Activated CD8-positive, alpha-beta memory T cell treated with anti-CD3 and anti-CD28 coated beads for 36 hours (primary cell): ENCODE measurements at regions not wholly inside any gene's neighbourhood (a gene's known extent, or its start where the extent isn't known, plus 50 kb on each side); places are given as distances from the start of the nearest gene placed in this dataset.
"Not testable (repeated sequence)": the region's sequence is repeated elsewhere in the genome, so short reads cannot be mapped to it uniquely, and the experiment has no call there.

Experiments used
- CTCF ChIA-PET: fragments of 350-600 bp; sonication (Branson Sonifier 250); formaldehyde crosslinking; loops from one replicate; lab custom pipeline; 2021; ENCODE audit warnings: antibody characterized with exemption; lab: Charles Lee
- POLR2A ChIA-PET: fragments of 350-600 bp; sonication (Branson Sonifier 250); formaldehyde crosslinking; loops from one replicate; lab custom pipeline; 2021; ENCODE audit warnings: antibody characterized with exemption; lab: Charles Lee

- CTCF ChIA-PET, result no interaction called here
Observed at GRCh38 chrX:139475432-139475831, 55.1 kb upstream of the F9 start.

GRCh38 chrX:139461945-139462344 is 68.6 kb upstream of the F9 start:
- POLR2A ChIA-PET, CTCF ChIA-PET: not testable (repeated sequence)

More at GRCh38 chrX:139475432-139475831, 55.1 kb upstream of the F9 start:
- POLR2A ChIA-PET, result no interaction called here

- ChIA-PET POLR2A (no interaction called here), CTCF (no interaction called here)
Observed at GRCh38 chrX:139454743-139455142, 75.8 kb upstream of the F9 start.

GRCh38 chrX:139448996-139449395 is 81.5 kb upstream of the F9 start:
- CTCF ChIA-PET, result no interaction called here
- POLR2A ChIA-PET, result no interaction called here

GRCh38 chrX:139446832-139447231 is 83.7 kb upstream of the F9 start:
- POLR2A ChIA-PET, result no interaction called here
- CTCF ChIA-PET, result no interaction called here

- ChIA-PET CTCF (no interaction called here), POLR2A (no interaction called here)
Observed at GRCh38 chrX:139429913-139430312, 100.6 kb upstream of the F9 start.

GRCh38 chrX:139423186-139423585 is 107.4 kb upstream of the F9 start:
- POLR2A ChIA-PET, result no interaction called here
- CTCF ChIA-PET, result no interaction called here

GRCh38 chrX:139398258-139398657 is 132.3 kb upstream of the F9 start:
- CTCF ChIA-PET, POLR2A ChIA-PET: not testable (repeated sequence)

GRCh38 chrX:139388254-139388653 is 142.3 kb upstream of the F9 start:
- CTCF ChIA-PET, result no interaction called here

GRCh38 chrX:139382529-139382928 is 148.0 kb upstream of the F9 start:
- ChIA-PET CTCF (no interaction called here), POLR2A (no interaction called here)

More at GRCh38 chrX:139388254-139388653, 142.3 kb upstream of the F9 start:
- POLR2A ChIA-PET, result no interaction called here

- CTCF ChIA-PET, POLR2A ChIA-PET: not testable (repeated sequence)
Observed at GRCh38 chrX:139376547-139376946, 154.0 kb upstream of the F9 start.

- ChIA-PET CTCF (no interaction called here), POLR2A (no interaction called here)
Observed at GRCh38 chrX:139360356-139360755, 170.2 kb upstream of the F9 start.

GRCh38 chrX:139342594-139342991 is 187.9 kb upstream of the F9 start:
- POLR2A ChIA-PET, CTCF ChIA-PET: not testable (repeated sequence)

- POLR2A ChIA-PET, CTCF ChIA-PET: not testable (repeated sequence)
Observed at GRCh38 chrX:139341855-139342593, 188.5 kb upstream of the F9 start.

- POLR2A ChIA-PET, result no interaction called here
Observed at GRCh38 chrX:139332441-139332840, 198.1 kb upstream of the F9 start.

GRCh38 chrX:139327355-139327754 is 203.2 kb upstream of the F9 start:
- ChIA-PET POLR2A (no interaction called here), CTCF (no interaction called here)

More at GRCh38 chrX:139332441-139332840, 198.1 kb upstream of the F9 start:
- CTCF ChIA-PET, result no interaction called here

- POLR2A ChIA-PET, result no interaction called here
- CTCF ChIA-PET, result no interaction called here
Observed at GRCh38 chrX:139324756-139325155, 205.8 kb upstream of the F9 start.

GRCh38 chrX:139320661-139321354 is 209.7 kb upstream of the F9 start:
- CTCF ChIA-PET, POLR2A ChIA-PET: not testable (repeated sequence)

GRCh38 chrX:139306675-139307074 is 223.9 kb upstream of the F9 start:
- CTCF ChIA-PET, POLR2A ChIA-PET: not testable (repeated sequence)

GRCh38 chrX:139304471-139304870 is 226.1 kb upstream of the F9 start:
- CTCF ChIA-PET, result no interaction called here
- POLR2A ChIA-PET, result no interaction called here

GRCh38 chrX:139299309-139299708 is 231.2 kb upstream of the F9 start:
- CTCF ChIA-PET, result no interaction called here
- POLR2A ChIA-PET, result no interaction called here
